ENCODE measurements at regions not wholly inside any gene's neighbourhood (a gene's known extent, or its start where the extent isn't known, plus 50 kb on each side); places are given as distances from the start of the nearest gene placed in this dataset.

- TF ChIP-seq, protein P1, sequence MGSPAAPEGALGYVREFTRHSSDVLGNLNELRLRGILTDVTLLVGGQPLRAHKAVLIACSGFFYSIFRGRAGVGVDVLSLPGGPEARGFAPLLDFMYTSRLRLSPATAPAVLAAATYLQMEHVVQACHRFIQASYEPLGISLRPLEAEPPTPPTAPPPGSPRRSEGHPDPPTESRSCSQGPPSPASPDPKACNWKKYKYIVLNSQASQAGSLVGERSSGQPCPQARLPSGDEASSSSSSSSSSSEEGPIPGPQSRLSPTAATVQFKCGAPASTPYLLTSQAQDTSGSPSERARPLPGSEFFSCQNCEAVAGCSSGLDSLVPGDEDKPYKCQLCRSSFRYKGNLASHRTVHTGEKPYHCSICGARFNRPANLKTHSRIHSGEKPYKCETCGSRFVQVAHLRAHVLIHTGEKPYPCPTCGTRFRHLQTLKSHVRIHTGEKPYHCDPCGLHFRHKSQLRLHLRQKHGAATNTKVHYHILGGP (tag by site-specific recombination; IDR thresholded peaks at IDR 0.05) = no peak
- TF ChIP-seq ZNF777 (tag by site-specific recombination; IDR thresholded peaks at IDR 0.05; ENCODE audit: borderline replicate concordance) = no peak
Observed at GRCh38 chr7:15099074-15099473, 196.5 kb upstream of the DGKB start (continued).

- ChIA-PET POLR2A (no interaction called here), CTCF (no interaction called here)
- TF ChIP-seq ZNF184 (tag by site-specific recombination; IDR thresholded peaks at IDR 0.05) = no peak
- TF ChIP-seq ZNF16 (tag by site-specific recombination; IDR thresholded peaks at IDR 0.05; ENCODE audit: low read depth) = no peak
- TF ChIP-seq ZBTB44 (tag by site-specific recombination; IDR thresholded peaks at IDR 0.05) = no peak
- TF ChIP-seq ZNF518A (tag by site-specific recombination; conservative IDR thresholded peaks at IDR 0.05; ENCODE audit: low read depth) = no peak
- TF ChIP-seq ZNF521 (tag by site-specific recombination; IDR thresholded peaks at IDR 0.05) = no peak
- no peak for TF ChIP-seq PRDM6 (tag by site-specific recombination; IDR thresholded peaks at IDR 0.05)
- TF ChIP-seq HOXA7 (CRISPR knock-in tag; IDR thresholded peaks at IDR 0.05; ENCODE audit: borderline replicate concordance) = no peak
- TF ChIP-seq YY1 (tag by site-specific recombination; IDR thresholded peaks at IDR 0.05) = no peak
- TF ChIP-seq ZNF629 (tag by site-specific recombination; IDR thresholded peaks at IDR 0.05) = no peak
- H3K36me3 ChIP-seq (ENCODE audit: control insufficient read depth in 2 of 2, insufficient read depth in 1 of 2, low read length in 2 of 2) = no peaks in the 10 kb centered on the region
- no peak overlapping the region for H3K4me3 ChIP-seq (ENCODE audit: low read depth, low read length)
- H3K27ac ChIP-seq (ENCODE audit: extremely low read depth, low read depth, low read length) = no peak overlapping the region
- no peaks in the 10 kb centered on the region for H3K4me1 ChIP-seq (ENCODE audit: control insufficient read depth, insufficient read depth, low read length)
- no peaks in the 10 kb centered on the region for H3K9me3 ChIP-seq (ENCODE audit: control insufficient read depth, insufficient read depth, low read depth, low read length)
Observed at GRCh38 chr7:15096853-15097252, 194.3 kb upstream of the DGKB start.

GRCh38 chr7:15094989-15095388 is 192.4 kb upstream of the DGKB start:
- Histone ChIP-seq H3K9me3 (ENCODE audit: control insufficient read depth, insufficient read depth, low read depth, low read length) (no peaks in the 10 kb centered on the region), H3K27ac (ENCODE audit: extremely low read depth, low read depth, low read length) (no peak overlapping the region), H3K36me3 (ENCODE audit: control insufficient read depth in 2 of 2, insufficient read depth in 1 of 2, low read length in 2 of 2) (no peaks in the 10 kb centered on the region), H3K4me3 (ENCODE audit: low read depth, low read length) (no peak overlapping the region), H3K4me1 (ENCODE audit: control insufficient read depth, insufficient read depth, low read length) (no peaks in the 10 kb centered on the region)
- no peak for TF ChIP-seq ZNF366 (tag by site-specific recombination; conservative IDR thresholded peaks at IDR 0.05)
- CTCF ChIA-PET = no interaction called here
- POLR2A ChIA-PET = no interaction called here
